ENCODE measurements at regions not wholly inside any gene's neighbourhood (a gene's known extent, or its start where the extent isn't known, plus 50 kb on each side); places are given as distances from the start of the nearest gene placed in this dataset.
"Not testable (repeated sequence)": the region's sequence is repeated elsewhere in the genome, so short reads cannot be mapped to it uniquely, and the experiment has no call there.

GRCh38 chr1:67513392-67514294, 83.4 kb upstream of the SERBP1 start:
- H3K27me3 ChIP-seq (ENCODE audit: insufficient read depth, low read length); H3K4me1 ChIP-seq (ENCODE audit: control insufficient read depth, insufficient read depth, low read length, unreplicated experiment); H2AFZ ChIP-seq (ENCODE audit: low read length, unreplicated experiment); H3K79me2 ChIP-seq (ENCODE audit: control insufficient read depth, insufficient read depth, low read length, unreplicated experiment); H3K36me3 ChIP-seq (ENCODE audit: insufficient read depth, low read length); H3K27ac ChIP-seq (ENCODE audit: low read depth, low read length); H3K4me3 ChIP-seq (ENCODE audit: low read depth, low read length): not testable (repeated sequence)

GRCh38 chr1:67514300-67514699, 84.1 kb upstream of the SERBP1 start:
- no peak overlapping the region for H3K4me3 ChIP-seq (ENCODE audit: low read depth, low read length)
- no peaks in the 10 kb centered on the region for H3K4me1 ChIP-seq (ENCODE audit: control insufficient read depth, insufficient read depth, low read length, unreplicated experiment)
- no peak overlapping the region for H2AFZ ChIP-seq (ENCODE audit: low read length, unreplicated experiment)
- no peak overlapping the region for H3K27ac ChIP-seq (ENCODE audit: low read depth, low read length)
- H3K36me3 ChIP-seq (ENCODE audit: insufficient read depth, low read length), result no peaks in the 10 kb centered on the region
- H3K27me3 ChIP-seq (ENCODE audit: insufficient read depth, low read length), result no peaks in the 10 kb centered on the region
- no peaks in the 10 kb centered on the region for H3K79me2 ChIP-seq (ENCODE audit: control insufficient read depth, insufficient read depth, low read length, unreplicated experiment)

DNA sequence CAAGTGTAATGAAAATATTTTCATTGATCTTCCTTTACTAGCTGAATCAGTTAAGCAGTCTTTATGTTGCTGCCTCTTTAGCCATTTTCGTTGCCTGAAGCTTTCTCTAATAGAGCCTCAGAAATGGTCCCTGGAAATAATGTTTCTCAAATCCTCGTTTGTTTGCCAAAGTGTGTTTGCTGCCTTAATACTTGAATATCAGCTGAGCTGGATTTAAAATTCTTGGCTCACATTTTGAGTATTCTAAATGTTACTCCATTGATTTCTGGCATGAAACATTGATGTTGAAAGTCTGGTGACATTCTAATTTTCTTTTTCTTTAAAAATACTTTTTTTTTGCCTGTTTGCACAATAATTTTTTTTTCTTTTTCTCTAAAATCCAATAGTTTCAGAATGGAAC, 84.6 kb upstream of the SERBP1 start:
- no peaks in the 10 kb centered on the region for H3K27me3 ChIP-seq (ENCODE audit: insufficient read depth, low read length)
- H2AFZ ChIP-seq (ENCODE audit: low read length, unreplicated experiment), result no peak overlapping the region

DNA sequence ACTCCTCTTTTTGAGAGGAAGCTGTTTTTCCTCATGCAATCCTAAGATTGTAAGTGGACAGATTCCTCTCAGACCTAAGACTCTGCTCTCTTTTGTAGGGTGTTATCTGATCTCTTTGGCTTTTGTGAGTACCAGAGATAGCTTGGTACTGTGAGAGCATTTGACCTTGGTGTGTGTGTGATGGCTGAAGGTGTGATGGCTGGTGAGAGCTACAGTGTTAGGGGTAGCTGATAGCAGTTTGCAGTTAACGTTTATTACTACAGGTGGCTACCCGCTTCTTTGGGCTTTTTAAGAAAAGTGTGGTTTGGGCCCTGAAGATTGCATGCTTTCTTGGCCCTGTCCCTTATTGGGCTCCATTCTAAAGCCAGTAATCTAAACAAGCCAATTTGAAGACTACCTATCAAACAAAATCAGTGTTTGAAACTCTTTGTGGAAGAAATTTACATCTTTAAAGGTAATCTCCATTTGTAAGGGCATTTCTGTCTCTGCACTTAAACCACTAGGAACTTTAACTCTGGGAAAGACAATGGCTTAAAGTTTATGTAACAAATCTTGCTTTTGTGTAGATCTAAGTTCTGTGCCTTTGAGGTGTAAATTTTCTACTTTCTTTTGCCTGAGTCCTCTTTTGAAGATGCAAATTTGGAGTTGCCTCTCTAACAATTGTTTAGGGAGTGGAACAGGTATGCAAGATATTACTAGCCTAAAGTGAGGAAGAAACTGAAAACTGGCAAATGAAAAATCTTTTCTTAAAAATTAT, 85.3 kb upstream of the SERBP1 start:
- Histone ChIP-seq H3K4me3 (ENCODE audit: low read depth, low read length) (no peak overlapping the region), H3K4me1 (ENCODE audit: control insufficient read depth, insufficient read depth, low read length, unreplicated experiment) (no peaks in the 10 kb centered on the region), H2AFZ (ENCODE audit: low read length, unreplicated experiment) (no peak overlapping the region), H3K27me3 (ENCODE audit: insufficient read depth, low read length) (no peaks in the 10 kb centered on the region), H3K79me2 (ENCODE audit: control insufficient read depth, insufficient read depth, low read length, unreplicated experiment) (no peaks in the 10 kb centered on the region), H3K36me3 (ENCODE audit: insufficient read depth, low read length) (no peaks in the 10 kb centered on the region), H3K27ac (ENCODE audit: low read depth, low read length) (no peak overlapping the region)

More for the DNA sequence above, 84.6 kb upstream of the SERBP1 start:
- H3K27ac ChIP-seq (ENCODE audit: low read depth, low read length), result no peak overlapping the region
- no peaks in the 10 kb centered on the region for H3K36me3 ChIP-seq (ENCODE audit: insufficient read depth, low read length)
- no peak overlapping the region for H3K4me3 ChIP-seq (ENCODE audit: low read depth, low read length)
- no peaks in the 10 kb centered on the region for H3K79me2 ChIP-seq (ENCODE audit: control insufficient read depth, insufficient read depth, low read length, unreplicated experiment)
- H3K4me1 ChIP-seq (ENCODE audit: control insufficient read depth, insufficient read depth, low read length, unreplicated experiment), result no peaks in the 10 kb centered on the region

DNA sequence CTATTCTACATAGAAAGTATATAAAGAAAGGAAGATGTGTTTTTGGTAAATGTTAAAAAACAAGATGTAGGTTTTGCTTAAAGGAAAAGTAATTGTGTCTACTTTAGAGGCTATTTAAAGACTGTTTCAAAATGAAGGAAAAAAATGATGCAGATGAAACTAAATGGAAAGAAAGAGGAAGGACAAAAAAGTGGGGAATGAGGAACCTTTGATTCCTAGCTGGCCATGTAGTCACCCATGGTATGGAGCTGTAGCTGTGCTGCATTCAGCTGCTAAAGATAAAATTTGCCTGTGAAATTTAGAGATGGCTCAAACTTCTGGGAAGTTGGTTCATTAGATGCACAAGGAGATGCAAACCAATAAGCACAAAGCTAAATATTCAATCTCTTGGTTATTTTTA, 86.8 kb upstream of the SERBP1 start:
- no peaks in the 10 kb centered on the region for H3K36me3 ChIP-seq (ENCODE audit: insufficient read depth, low read length)
- H3K4me1 ChIP-seq (ENCODE audit: control insufficient read depth, insufficient read depth, low read length, unreplicated experiment), result no peaks in the 10 kb centered on the region
- H3K27ac ChIP-seq (ENCODE audit: low read depth, low read length), result no peak overlapping the region
- no peak overlapping the region for H2AFZ ChIP-seq (ENCODE audit: low read length, unreplicated experiment)
- H3K27me3 ChIP-seq (ENCODE audit: insufficient read depth, low read length), result no peaks in the 10 kb centered on the region
- no peak overlapping the region for H3K4me3 ChIP-seq (ENCODE audit: low read depth, low read length)
- H3K79me2 ChIP-seq (ENCODE audit: control insufficient read depth, insufficient read depth, low read length, unreplicated experiment), result no peaks in the 10 kb centered on the region

GRCh38 chr1:67522001-67522441, 91.8 kb upstream of the SERBP1 start:
- Histone ChIP-seq H3K4me1 (ENCODE audit: control insufficient read depth, insufficient read depth, low read length, unreplicated experiment) (no peaks in the 10 kb centered on the region), H3K27ac (ENCODE audit: low read depth, low read length) (no peak overlapping the region), H3K79me2 (ENCODE audit: control insufficient read depth, insufficient read depth, low read length, unreplicated experiment) (no peaks in the 10 kb centered on the region), H3K4me3 (ENCODE audit: low read depth, low read length) (no peak overlapping the region), H3K36me3 (ENCODE audit: insufficient read depth, low read length) (no peaks in the 10 kb centered on the region), H2AFZ (ENCODE audit: low read length, unreplicated experiment) (no peak overlapping the region), H3K27me3 (ENCODE audit: insufficient read depth, low read length) (no peaks in the 10 kb centered on the region)

DNA sequence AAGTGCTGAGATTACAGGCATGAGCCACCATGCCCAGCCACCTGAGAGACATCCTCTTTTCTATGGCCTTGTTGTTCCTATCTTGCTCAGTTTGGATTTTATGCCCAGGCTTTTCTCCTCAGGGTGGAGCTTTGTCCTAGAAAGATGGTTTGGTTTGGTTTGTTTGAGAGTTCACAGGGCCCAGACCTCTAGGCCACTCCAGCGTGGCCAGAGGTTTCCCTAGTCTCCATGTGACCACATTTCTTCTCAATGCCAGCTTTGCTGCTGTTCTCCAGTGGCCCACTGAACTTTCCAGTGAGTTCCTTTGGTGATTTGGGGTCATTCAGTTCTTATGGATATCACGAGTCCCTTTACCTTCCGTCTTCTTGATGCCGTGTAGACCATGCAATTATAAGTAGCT, 92.6 kb upstream of the SERBP1 start:
- no peaks in the 10 kb centered on the region for H3K27me3 ChIP-seq (ENCODE audit: insufficient read depth, low read length)
- no peak overlapping the region for H3K4me3 ChIP-seq (ENCODE audit: low read depth, low read length)
- no peaks in the 10 kb centered on the region for H3K36me3 ChIP-seq (ENCODE audit: insufficient read depth, low read length)
- no peaks in the 10 kb centered on the region for H3K4me1 ChIP-seq (ENCODE audit: control insufficient read depth, insufficient read depth, low read length, unreplicated experiment)
- H3K27ac ChIP-seq (ENCODE audit: low read depth, low read length), result no peak overlapping the region
- no peaks in the 10 kb centered on the region for H3K79me2 ChIP-seq (ENCODE audit: control insufficient read depth, insufficient read depth, low read length, unreplicated experiment)
- no peak overlapping the region for H2AFZ ChIP-seq (ENCODE audit: low read length, unreplicated experiment)

- H3K79me2 ChIP-seq (ENCODE audit: control insufficient read depth, insufficient read depth, low read length, unreplicated experiment), result no peaks in the 10 kb centered on the region
- H2AFZ ChIP-seq (ENCODE audit: low read length, unreplicated experiment), result no peak overlapping the region
- no peak overlapping the region for H3K4me3 ChIP-seq (ENCODE audit: low read depth, low read length)
- no peaks in the 10 kb centered on the region for H3K4me1 ChIP-seq (ENCODE audit: control insufficient read depth, insufficient read depth, low read length, unreplicated experiment)
- H3K36me3 ChIP-seq (ENCODE audit: insufficient read depth, low read length), result no peaks in the 10 kb centered on the region
- H3K27ac ChIP-seq (ENCODE audit: low read depth, low read length), result no peak overlapping the region
- no peaks in the 10 kb centered on the region for H3K27me3 ChIP-seq (ENCODE audit: insufficient read depth, low read length)
These were observed 94.2 kb upstream of the SERBP1 start for GRCh38 chr1:67524143-67525052.

DNA sequence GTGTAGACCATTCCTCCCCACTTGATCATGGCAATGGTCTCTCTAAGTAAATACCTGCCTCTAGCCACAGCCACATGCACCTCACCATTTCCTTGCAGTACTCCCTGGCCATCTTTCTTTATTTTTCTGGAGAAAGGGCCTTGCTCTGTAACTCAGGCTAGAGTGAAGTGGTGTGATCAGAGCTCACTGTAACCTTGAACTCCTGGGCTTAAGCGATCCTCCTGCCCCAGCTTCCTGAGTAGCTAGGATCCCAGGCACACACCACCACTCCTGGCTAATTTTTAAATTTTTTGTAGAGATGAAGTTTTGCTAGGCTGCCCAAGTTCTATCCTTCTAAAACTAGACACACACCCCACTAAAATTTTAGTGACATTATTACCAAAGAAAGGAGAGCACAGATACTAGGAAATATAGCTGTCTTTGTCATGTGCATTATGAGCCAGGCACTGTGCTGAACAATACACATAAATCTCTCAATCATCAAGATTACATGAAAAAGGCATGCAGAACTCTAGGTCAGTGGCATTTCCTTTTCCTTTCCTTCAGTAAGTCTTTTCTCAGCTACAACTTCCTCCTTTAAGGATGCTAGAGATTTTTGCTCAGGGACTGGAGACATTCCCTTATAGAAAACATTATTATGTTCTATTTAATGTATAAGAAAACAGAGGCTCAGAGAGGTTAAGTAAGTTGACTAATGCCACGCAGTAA, 95.0 kb upstream of the SERBP1 start:
- Histone ChIP-seq H3K36me3 (ENCODE audit: insufficient read depth, low read length) (no peaks in the 10 kb centered on the region), H2AFZ (ENCODE audit: low read length, unreplicated experiment) (no peak overlapping the region), H3K4me3 (ENCODE audit: low read depth, low read length) (no peak overlapping the region), H3K27me3 (ENCODE audit: insufficient read depth, low read length) (no peaks in the 10 kb centered on the region), H3K79me2 (ENCODE audit: control insufficient read depth, insufficient read depth, low read length, unreplicated experiment) (no peaks in the 10 kb centered on the region), H3K4me1 (ENCODE audit: control insufficient read depth, insufficient read depth, low read length, unreplicated experiment) (no peaks in the 10 kb centered on the region), H3K27ac (ENCODE audit: low read depth, low read length) (no peak overlapping the region)

DNA sequence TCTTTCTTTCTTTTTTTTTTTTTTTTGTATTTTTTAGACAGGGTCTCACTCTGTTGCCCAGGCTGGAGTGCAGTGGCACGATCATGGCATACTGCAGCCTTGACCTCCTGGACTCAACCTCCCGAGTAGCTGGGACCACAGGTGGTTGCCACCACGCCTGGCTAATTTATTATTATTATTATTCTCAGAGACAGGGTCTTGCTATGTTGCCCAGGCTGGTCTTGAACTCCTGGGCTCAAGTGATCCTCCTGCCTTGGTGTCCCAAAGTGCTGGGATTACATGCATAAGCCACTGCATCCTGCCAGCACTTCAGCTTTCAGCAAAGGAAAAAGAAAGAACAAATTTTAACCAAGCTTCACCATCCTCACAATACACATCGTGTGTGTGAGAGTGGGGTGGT, 97.9 kb upstream of the SERBP1 start:
- Histone ChIP-seq H3K27me3 (ENCODE audit: insufficient read depth, low read length) (no peaks in the 10 kb centered on the region), H3K36me3 (ENCODE audit: insufficient read depth, low read length) (no peaks in the 10 kb centered on the region), H3K27ac (ENCODE audit: low read depth, low read length) (no peak overlapping the region), H3K4me1 (ENCODE audit: control insufficient read depth, insufficient read depth, low read length, unreplicated experiment) (no peaks in the 10 kb centered on the region), H3K4me3 (ENCODE audit: low read depth, low read length) (no peak overlapping the region), H2AFZ (ENCODE audit: low read length, unreplicated experiment) (no peak overlapping the region), H3K79me2 (ENCODE audit: control insufficient read depth, insufficient read depth, low read length, unreplicated experiment) (no peaks in the 10 kb centered on the region)
